ENCODE measurements at regions not wholly inside any gene's neighbourhood (a gene's known extent, or its start where the extent isn't known, plus 50 kb on each side); places are given as distances from the start of the nearest gene placed in this dataset.

GRCh38 chr5:60403343-60404006, 296.5 kb downstream of the DEPDC1B start:
- intact Hi-C loops (cut with micrococcal nuclease; ENCODE audit: unreplicated experiment), result no loop called here
- Histone ChIP-seq H3K9me2 (ENCODE audit: insufficient read depth) (no peaks in the 10 kb centered on the region), H3F3A (ENCODE audit: insufficient read depth, low read depth) (no peaks in the 10 kb centered on the region), H3K9me3 (ENCODE audit: insufficient read depth, low read depth) (no peaks in the 10 kb centered on the region), H3K27ac (no peak overlapping the region), H3K27me3 (ENCODE audit: insufficient read depth, low read depth) (no peaks in the 10 kb centered on the region), H3K36me3 (ENCODE audit: low read depth) (no peaks in the 10 kb centered on the region), H3K4me1 (replicated peaks; ENCODE audit: insufficient read depth) (no peaks in the 10 kb centered on the region), H3K79me2 (ENCODE audit: low read depth) (no peaks in the 10 kb centered on the region), H3K4me2 (no peak overlapping the region), H3K4me3 (no peak overlapping the region), H2AFZ (no peak overlapping the region), H4K20me1 (ENCODE audit: insufficient read depth) (no peaks in the 10 kb centered on the region)
- TF ChIP-seq CTCF (conservative IDR thresholded peaks at IDR 0.05), result no peak
- TF ChIP-seq EZH2 (IDR thresholded peaks at IDR 0.05; ENCODE audit: low read depth), result no peak
- POLR2A ChIA-PET (ENCODE audit: unreplicated experiment), result no interaction called here
- no peak for DNase-seq
- CTCF ChIA-PET, result no interaction called here
- BruUV-seq (replicated peaks), result no TSS peak

- Histone ChIP-seq H3K27ac (no peak overlapping the region), H3K27me3 (ENCODE audit: insufficient read depth, low read depth) (no peaks in the 10 kb centered on the region), H4K20me1 (ENCODE audit: insufficient read depth) (no peaks in the 10 kb centered on the region), H3K9me3 (ENCODE audit: insufficient read depth, low read depth) (no peaks in the 10 kb centered on the region), H3K79me2 (ENCODE audit: low read depth) (no peaks in the 10 kb centered on the region), H3F3A (ENCODE audit: insufficient read depth, low read depth) (no peaks in the 10 kb centered on the region), H3K36me3 (ENCODE audit: low read depth) (no peaks in the 10 kb centered on the region), H3K4me2 (no peak overlapping the region), H3K4me3 (no peak overlapping the region), H2AFZ (no peak overlapping the region), H3K4me1 (replicated peaks; ENCODE audit: insufficient read depth) (no peaks in the 10 kb centered on the region), H3K9me2 (ENCODE audit: insufficient read depth) (no peaks in the 10 kb centered on the region)
- no peak for TF ChIP-seq CTCF (conservative IDR thresholded peaks at IDR 0.05)
- no peak for TF ChIP-seq EZH2 (IDR thresholded peaks at IDR 0.05; ENCODE audit: low read depth)
- ChIA-PET POLR2A (ENCODE audit: unreplicated experiment) (no interaction called here), CTCF (no interaction called here)
- intact Hi-C loops (cut with micrococcal nuclease; ENCODE audit: unreplicated experiment), result no loop called here
- no peak for DNase-seq
- BruUV-seq (replicated peaks), result no TSS peak
Measured at GRCh38 chr5:60402161-60402785, 297.7 kb downstream of the DEPDC1B start.

GRCh38 chr5:60401526-60401925, 298.4 kb downstream of the DEPDC1B start:
- ChIA-PET CTCF (no interaction called here), POLR2A (ENCODE audit: unreplicated experiment) (no interaction called here)
- BruUV-seq (replicated peaks), result no TSS peak
- no peak overlapping the region for H3K4me2 ChIP-seq
- H3K36me3 ChIP-seq (ENCODE audit: low read depth), result no peaks in the 10 kb centered on the region
- no peak overlapping the region for H3K27ac ChIP-seq
- no peaks in the 10 kb centered on the region for H3K27me3 ChIP-seq (ENCODE audit: insufficient read depth, low read depth)
- TF ChIP-seq EZH2 (IDR thresholded peaks at IDR 0.05; ENCODE audit: low read depth) (no peak), CTCF (conservative IDR thresholded peaks at IDR 0.05) (no peak)
- no peaks in the 10 kb centered on the region for H4K20me1 ChIP-seq (ENCODE audit: insufficient read depth)
- H3K9me3 ChIP-seq (ENCODE audit: insufficient read depth, low read depth), result no peaks in the 10 kb centered on the region
- intact Hi-C loops (cut with micrococcal nuclease; ENCODE audit: unreplicated experiment), result no loop called here
- no peak for DNase-seq
- H3K79me2 ChIP-seq (ENCODE audit: low read depth), result no peaks in the 10 kb centered on the region
- H3K4me1 ChIP-seq (replicated peaks; ENCODE audit: insufficient read depth), result no peaks in the 10 kb centered on the region
- no peaks in the 10 kb centered on the region for H3F3A ChIP-seq (ENCODE audit: insufficient read depth, low read depth)
- no peaks in the 10 kb centered on the region for H3K9me2 ChIP-seq (ENCODE audit: insufficient read depth)
- no peak overlapping the region for H2AFZ ChIP-seq
- H3K4me3 ChIP-seq, result no peak overlapping the region
